Uterus (tissue), 3 donors: ENCODE measurements at regions not wholly inside any gene's neighbourhood (a gene's known extent, or its start where the extent isn't known, plus 50 kb on each side); places are given as distances from the start of the nearest gene placed in this dataset.

Experiments used
- DNase-seq, 2 donors: peaks; one replicate each; pipeline ENCODE4 v3.0.0-alpha.2; 2019 to 2020
- H3K27ac ChIP-seq, 2 donors: fragments of 200-600 bp; sonication (generic); 1 replicate in 1 of 2; 2 replicates in 1 of 2; pipeline ENCODE4 v1.5.1; 2016 to 2018
- H3K27me3 ChIP-seq, 2 donors: fragments of 200-600 bp; sonication (generic); one replicate each; pipeline ENCODE4 v1.5.1; 2018 to 2019; ENCODE audit warnings: control low read depth in 1 of 2
- H3K36me3 ChIP-seq, 2 donors: fragments of 200-600 bp; sonication (generic); one replicate each; pipeline ENCODE4 v1.5.1; 2019; ENCODE audit warnings: control low read depth in 1 of 2
- H3K4me1 ChIP-seq, 2 donors: fragments of 200-600 bp; sonication (generic); one replicate each; pipeline ENCODE4 v1.5.1; 2018 to 2019; ENCODE audit warnings: control low read depth in 1 of 2
- H3K4me3 ChIP-seq, 2 donors: fragments of 200-600 bp; sonication (generic); 1 replicate in 1 of 2; 2 replicates in 1 of 2; pipeline ENCODE4 v1.5.1; 2018 to 2019; ENCODE audit warnings: mild to moderate bottlenecking in 1 of 2
- H3K9me3 ChIP-seq, 2 donors: fragments of 200-600 bp; sonication (generic); one replicate each; pipeline ENCODE4 v1.5.1; 2019; ENCODE audit warnings: control low read depth in 1 of 2
- POLR2A ChIP-seq, 2 donors: fragments of 450-650 bp; IDR thresholded peaks; one replicate each; pipeline ENCODE4 v1.6.1; 2016; ENCODE audit warnings: antibody characterized with exemption in 2 of 2, mild to moderate bottlenecking in 1 of 2, moderate library complexity in 1 of 2
- intact Hi-C: fragments of 100-400 bp; cut with DNase I; formaldehyde crosslinking; loops from one replicate; pipeline ENCODE4 v1.15.1; 2023; ENCODE audit warnings: low total_unique reads
- TF ChIP-seq, protein P1 (sequence below), 4 experiments: fragments of 200-600 bp in 2 of 4; fragments of 450-650 bp in 2 of 4; sonication (generic) in 2 of 4; IDR thresholded peaks; one replicate each; pipeline ENCODE4 v1.5.1; 2016 to 2019; ENCODE audit warnings: antibody characterized with exemption in 4 of 4, mild to moderate bottlenecking in 2 of 4, moderate library complexity in 1 of 4
- donor health status: DM: yes; HTN: yes; CAD: no.

- H3K4me3 ChIP-seq: no peak overlapping the region
- H3K9me3 ChIP-seq: no peaks in the 10 kb centered on the region
- no peaks in the 10 kb centered on the region for H3K36me3 ChIP-seq
- no peak overlapping the region for H3K27ac ChIP-seq
- DNase-seq: no peak
- TF ChIP-seq, protein P1, sequence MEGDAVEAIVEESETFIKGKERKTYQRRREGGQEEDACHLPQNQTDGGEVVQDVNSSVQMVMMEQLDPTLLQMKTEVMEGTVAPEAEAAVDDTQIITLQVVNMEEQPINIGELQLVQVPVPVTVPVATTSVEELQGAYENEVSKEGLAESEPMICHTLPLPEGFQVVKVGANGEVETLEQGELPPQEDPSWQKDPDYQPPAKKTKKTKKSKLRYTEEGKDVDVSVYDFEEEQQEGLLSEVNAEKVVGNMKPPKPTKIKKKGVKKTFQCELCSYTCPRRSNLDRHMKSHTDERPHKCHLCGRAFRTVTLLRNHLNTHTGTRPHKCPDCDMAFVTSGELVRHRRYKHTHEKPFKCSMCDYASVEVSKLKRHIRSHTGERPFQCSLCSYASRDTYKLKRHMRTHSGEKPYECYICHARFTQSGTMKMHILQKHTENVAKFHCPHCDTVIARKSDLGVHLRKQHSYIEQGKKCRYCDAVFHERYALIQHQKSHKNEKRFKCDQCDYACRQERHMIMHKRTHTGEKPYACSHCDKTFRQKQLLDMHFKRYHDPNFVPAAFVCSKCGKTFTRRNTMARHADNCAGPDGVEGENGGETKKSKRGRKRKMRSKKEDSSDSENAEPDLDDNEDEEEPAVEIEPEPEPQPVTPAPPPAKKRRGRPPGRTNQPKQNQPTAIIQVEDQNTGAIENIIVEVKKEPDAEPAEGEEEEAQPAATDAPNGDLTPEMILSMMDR (IDR thresholded peaks at IDR 0.05): no peak
- TF ChIP-seq POLR2A (IDR thresholded peaks at IDR 0.05): no peak
- H3K27me3 ChIP-seq: no peaks in the 10 kb centered on the region
- H3K4me1 ChIP-seq: no peaks in the 10 kb centered on the region
- intact Hi-C loops: no loop called here
Observed at GRCh38 chr6:44704240-44705150, 317.0 kb downstream of the CDC5L start.

DNA sequence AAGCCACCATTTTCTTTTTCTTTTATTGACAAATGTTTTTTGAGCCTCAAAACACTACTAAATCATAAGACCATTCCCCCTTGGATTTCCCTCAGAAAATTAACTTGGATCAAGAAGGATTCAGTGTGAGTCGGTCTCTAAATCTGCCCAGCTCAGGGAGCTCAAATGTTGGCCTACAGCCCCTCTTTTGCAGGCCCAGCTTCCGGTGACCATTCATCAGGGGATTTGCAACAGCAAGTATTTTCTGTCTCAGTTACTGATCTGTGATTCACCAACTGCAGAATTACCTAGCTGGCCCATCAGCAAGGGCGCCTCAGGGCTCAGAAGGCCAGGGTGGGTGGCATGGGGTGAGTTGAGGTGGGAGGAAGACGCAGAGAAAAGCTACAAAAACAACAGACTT is 318.1 kb downstream of the CDC5L start:
- no peaks in the 10 kb centered on the region for H3K27me3 ChIP-seq
- no peaks in the 10 kb centered on the region for H3K36me3 ChIP-seq
- intact Hi-C loops: no loop called here
- no peaks in the 10 kb centered on the region for H3K4me1 ChIP-seq
- no peak overlapping the region for H3K27ac ChIP-seq
- H3K4me3 ChIP-seq: no peak overlapping the region
- H3K9me3 ChIP-seq: no peaks in the 10 kb centered on the region
- no peak for TF ChIP-seq POLR2A (IDR thresholded peaks at IDR 0.05)
- TF ChIP-seq, protein P1 (IDR thresholded peaks at IDR 0.05): no peak
- no peak for DNase-seq

- intact Hi-C loops: no loop called here
- Histone ChIP-seq H3K9me3 (no peaks in the 10 kb centered on the region), H3K27ac (no peak overlapping the region), H3K36me3 (no peaks in the 10 kb centered on the region), H3K4me1 (no peaks in the 10 kb centered on the region), H3K27me3 (no peaks in the 10 kb centered on the region), H3K4me3 (no peak overlapping the region)
- DNase-seq: no peak
- no peak for TF ChIP-seq POLR2A (IDR thresholded peaks at IDR 0.05)
- TF ChIP-seq, protein P1 (IDR thresholded peaks at IDR 0.05): no peak
Observed at GRCh38 chr6:44706011-44706410, 318.5 kb downstream of the CDC5L start.

- TF ChIP-seq POLR2A (IDR thresholded peaks at IDR 0.05): no peak
- TF ChIP-seq, protein P1 (IDR thresholded peaks at IDR 0.05): no peak
- intact Hi-C loops: no loop called here
Observed at GRCh38 chr6:44708208-44708607, 320.7 kb downstream of the CDC5L start.

GRCh38 chr6:44712353-44713111 is 325.0 kb downstream of the CDC5L start:
- no peak for DNase-seq
- no peak overlapping the region for H3K27ac ChIP-seq
- no peak overlapping the region for H3K4me3 ChIP-seq
- no peaks in the 10 kb centered on the region for H3K9me3 ChIP-seq
- TF ChIP-seq, protein P1 (IDR thresholded peaks at IDR 0.05): no peak
- no peak for TF ChIP-seq POLR2A (IDR thresholded peaks at IDR 0.05)
- no peaks in the 10 kb centered on the region for H3K36me3 ChIP-seq
- intact Hi-C loops: no loop called here
- no peaks in the 10 kb centered on the region for H3K4me1 ChIP-seq
- no peaks in the 10 kb centered on the region for H3K27me3 ChIP-seq

More at GRCh38 chr6:44708208-44708607, 320.7 kb downstream of the CDC5L start:
- no peak overlapping the region for H3K4me3 ChIP-seq
- H3K4me1 ChIP-seq: no peaks in the 10 kb centered on the region
- DNase-seq: no peak
- H3K36me3 ChIP-seq: no peaks in the 10 kb centered on the region
- no peak overlapping the region for H3K27ac ChIP-seq
- H3K9me3 ChIP-seq: no peaks in the 10 kb centered on the region
- no peaks in the 10 kb centered on the region for H3K27me3 ChIP-seq
